SK-N-SH treated with all-trans-retinoic acid at 6 μM for 48 hours (cell line): ENCODE measurements at regions not wholly inside any gene's neighbourhood (a gene's known extent, or its start where the extent isn't known, plus 50 kb on each side); places are given as distances from the start of the nearest gene placed in this dataset.

ENCODE experiments used
- ATAC-seq: fragments of 200-7000 bp; cut with Tn5 transposase; 3 replicates; pipeline ENCODE4 v1.9.1; 2020; ENCODE audit warnings: mild to moderate bottlenecking, moderate library complexity
- ARNTL ChIP-seq: fragments of 450-650 bp; formaldehyde crosslinking; IDR thresholded peaks from 2 replicates; pipeline ENCODE4 v1.5.0; 2020; ENCODE audit warnings: low read depth, mild to moderate bottlenecking, moderate library complexity, borderline replicate concordance
- BACH2 ChIP-seq: fragments of 250-450 bp; sonication (Bioruptor Pico); IDR thresholded peaks from 2 replicates; pipeline ENCODE4 v1.9.0; 2021; ENCODE audit warnings: mild to moderate bottlenecking, borderline replicate concordance
- CREB5 ChIP-seq: fragments of 250-450 bp; sonication (Bioruptor Pico); IDR thresholded peaks from 2 replicates; pipeline ENCODE4 v1.5.1; 2020; ENCODE audit warnings: low read depth, mild to moderate bottlenecking, moderate library complexity
- CSDC2 ChIP-seq: fragments of 250-450 bp; sonication (Bioruptor Pico); IDR thresholded peaks from 2 replicates; pipeline ENCODE4 v1.5.0; 2020; ENCODE audit warnings: mild to moderate bottlenecking, moderate library complexity
- CSRNP3 ChIP-seq: fragments of 250-450 bp; sonication (Bioruptor Pico); IDR thresholded peaks from 2 replicates; pipeline ENCODE4 v1.5.1; 2021; ENCODE audit warnings: mild to moderate bottlenecking, moderate library complexity
- ESRRG ChIP-seq: fragments of 250-450 bp; sonication (Bioruptor Pico); IDR thresholded peaks from 2 replicates; pipeline ENCODE4 v1.6.1; 2021; ENCODE audit warnings: mild to moderate bottlenecking
- ISL1 ChIP-seq: fragments of 250-450 bp; sonication (Bioruptor Pico); IDR thresholded peaks from 2 replicates; pipeline ENCODE4 v2.1.2; 2022; ENCODE audit warnings: mild to moderate bottlenecking, moderate library complexity
- OSR1 ChIP-seq: fragments of 250-450 bp; sonication (Bioruptor Pico); IDR thresholded peaks from 2 replicates; pipeline ENCODE4 v1.8.0; 2022; ENCODE audit warnings: moderate library complexity, mild to moderate bottlenecking, inconsistent platforms
- PATZ1 ChIP-seq: fragments of 250-450 bp; sonication (Bioruptor Pico); IDR thresholded peaks from 2 replicates; pipeline ENCODE4 v1.8.0; 2020; ENCODE audit warnings: mild to moderate bottlenecking, moderate library complexity, borderline replicate concordance
- PPARA ChIP-seq: fragments of 250-450 bp; sonication (Bioruptor Pico); IDR thresholded peaks from 2 replicates; pipeline ENCODE4 v1.5.0; 2020; ENCODE audit warnings: mild to moderate bottlenecking, borderline replicate concordance
- RARB ChIP-seq: fragments of 250-450 bp; sonication (Bioruptor Pico); IDR thresholded peaks from 2 replicates; pipeline ENCODE4 v1.8.0; 2021; ENCODE audit warnings: mild to moderate bottlenecking, moderate library complexity
- SNAI2 ChIP-seq: fragments of 250-450 bp; sonication (Bioruptor Pico); IDR thresholded peaks from 2 replicates; pipeline ENCODE4 v1.5.0; 2020; ENCODE audit warnings: mild to moderate bottlenecking, moderate library complexity
- TCF4 ChIP-seq: fragments of 250-450 bp; sonication (Bioruptor Pico); IDR thresholded peaks from 2 replicates; pipeline ENCODE4 v1.8.0; 2021; ENCODE audit warnings: mild to moderate bottlenecking, moderate library complexity, borderline replicate concordance
- ZC3H10 ChIP-seq: fragments of 250-450 bp; sonication (Bioruptor Pico); IDR thresholded peaks from 2 replicates; pipeline ENCODE4 v1.5.1; 2021; ENCODE audit warnings: mild to moderate bottlenecking, moderate library complexity
- ZFP3 ChIP-seq: fragments of 250-450 bp; sonication (Bioruptor Pico); IDR thresholded peaks from 2 replicates; pipeline ENCODE4 v1.5.0; 2020; ENCODE audit warnings: mild to moderate bottlenecking, moderate library complexity
- ZFP30 ChIP-seq: fragments of 450-650 bp; formaldehyde crosslinking; IDR thresholded peaks from 2 replicates; pipeline ENCODE4 v1.5.0; 2022; ENCODE audit warnings: mild to moderate bottlenecking, moderate library complexity
- ZNF565 ChIP-seq: fragments of 450-650 bp; formaldehyde crosslinking; conservative IDR thresholded peaks from 2 replicates; pipeline ENCODE4 v1.5.0; 2020; ENCODE audit warnings: low read depth, mild to moderate bottlenecking, moderate library complexity
- ZNF70 ChIP-seq: fragments of 450-650 bp; formaldehyde crosslinking; IDR thresholded peaks from 2 replicates; pipeline ENCODE4 v1.5.0; 2020; ENCODE audit warnings: mild to moderate bottlenecking, moderate library complexity
- ZNF8 ChIP-seq: fragments of 450-650 bp; formaldehyde crosslinking; IDR thresholded peaks from 2 replicates; pipeline ENCODE4 v1.5.0; 2020; ENCODE audit warnings: mild to moderate bottlenecking, moderate library complexity
- TF ChIP-seq, protein P1 (sequence below): fragments of 250-450 bp; sonication (Bioruptor Pico); IDR thresholded peaks from 2 replicates; pipeline ENCODE4 v1.8.0; 2021; ENCODE audit warnings: low read depth, mild to moderate bottlenecking, moderate library complexity, borderline replicate concordance

- no peak for TF ChIP-seq RARB (CRISPR knock-in tag)
- no peak for TF ChIP-seq ZNF8 (CRISPR knock-in tag)
- no peak for TF ChIP-seq ESRRG (CRISPR knock-in tag)
- no peak for TF ChIP-seq SNAI2
- TF ChIP-seq CREB5 = no peak
- TF ChIP-seq OSR1 (CRISPR knock-in tag) = no peak
- TF ChIP-seq ZC3H10 (CRISPR knock-in tag) = no peak
- TF ChIP-seq CSRNP3 (CRISPR knock-in tag) = no peak
- TF ChIP-seq PATZ1 (CRISPR knock-in tag) = no peak
- TF ChIP-seq CSDC2 (CRISPR knock-in tag) = no peak
- TF ChIP-seq, all 23 proteins: peak for 0
- ATAC-seq = no peak
Measured at GRCh38 chr5:92923885-92924284, 657.1 kb downstream of the NR2F1-AS1 start.

DNA sequence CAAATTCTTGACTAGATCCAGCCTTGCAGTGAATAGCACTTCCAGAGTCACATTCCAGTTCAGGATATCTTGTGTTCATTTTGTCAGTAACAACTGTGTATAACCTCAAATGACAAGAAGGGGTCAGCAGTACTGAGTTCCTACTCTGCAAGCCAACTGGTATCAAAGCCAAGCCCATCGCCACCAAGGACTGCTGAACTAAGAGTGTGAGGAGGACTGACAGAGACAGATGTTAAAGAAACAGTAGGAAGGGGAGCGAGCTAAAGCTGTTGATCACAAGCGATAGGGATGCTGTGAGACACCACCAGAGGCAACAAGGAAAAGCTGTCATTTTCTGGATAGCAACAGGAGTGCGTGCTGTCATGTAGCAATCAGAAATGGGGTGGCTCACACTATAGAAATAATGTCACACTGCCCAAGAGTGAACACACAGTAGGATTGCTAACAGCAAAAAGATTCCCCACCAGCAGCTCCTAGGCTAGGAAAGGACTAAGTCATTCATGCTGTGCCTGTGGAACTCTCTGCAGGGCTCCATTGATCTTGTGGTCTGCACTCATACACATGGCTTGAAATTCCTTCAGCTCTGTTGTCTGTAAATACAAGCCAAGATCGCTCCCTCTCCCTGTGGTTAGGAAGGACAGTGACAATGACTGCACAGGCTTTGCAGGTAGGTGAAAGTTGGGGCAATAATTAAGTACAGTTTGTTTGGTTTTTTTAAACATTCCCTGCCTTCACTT lies 658.6 kb downstream of the NR2F1-AS1 start:
- TF ChIP-seq TCF4 (no peak), CSDC2 (CRISPR knock-in tag) (no peak), BACH2 (CRISPR knock-in tag) (no peak)
- no peak for ATAC-seq

- TF ChIP-seq ISL1 (CRISPR knock-in tag) (peak; percentile 35), RARB (CRISPR knock-in tag) (no peak)
Measured at GRCh38 chr5:92917044-92917443, 664.0 kb downstream of the NR2F1-AS1 start.

GRCh38 chr5:92916036-92916435 lies 665.0 kb downstream of the NR2F1-AS1 start:
- TF ChIP-seq, protein P1, sequence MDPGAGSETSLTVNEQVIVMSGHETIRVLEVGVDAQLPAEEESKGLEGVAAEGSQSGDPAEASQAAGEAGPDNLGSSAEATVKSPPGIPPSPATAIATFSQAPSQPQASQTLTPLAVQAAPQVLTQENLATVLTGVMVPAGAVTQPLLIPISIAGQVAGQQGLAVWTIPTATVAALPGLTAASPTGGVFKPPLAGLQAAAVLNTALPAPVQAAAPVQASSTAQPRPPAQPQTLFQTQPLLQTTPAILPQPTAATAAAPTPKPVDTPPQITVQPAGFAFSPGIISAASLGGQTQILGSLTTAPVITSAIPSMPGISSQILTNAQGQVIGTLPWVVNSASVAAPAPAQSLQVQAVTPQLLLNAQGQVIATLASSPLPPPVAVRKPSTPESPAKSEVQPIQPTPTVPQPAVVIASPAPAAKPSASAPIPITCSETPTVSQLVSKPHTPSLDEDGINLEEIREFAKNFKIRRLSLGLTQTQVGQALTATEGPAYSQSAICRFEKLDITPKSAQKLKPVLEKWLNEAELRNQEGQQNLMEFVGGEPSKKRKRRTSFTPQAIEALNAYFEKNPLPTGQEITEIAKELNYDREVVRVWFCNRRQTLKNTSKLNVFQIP (CRISPR knock-in tag) = no peak
- TF ChIP-seq ZFP3 (CRISPR knock-in tag) = no peak
- no peak for TF ChIP-seq ZC3H10 (CRISPR knock-in tag)
- no peak for TF ChIP-seq OSR1 (CRISPR knock-in tag)
- TF ChIP-seq ZNF8 (CRISPR knock-in tag) = no peak
- TF ChIP-seq CSDC2 (CRISPR knock-in tag) = no peak
- TF ChIP-seq ZNF565 (CRISPR knock-in tag) = no peak
- no peak for TF ChIP-seq ARNTL (CRISPR knock-in tag)
- TF ChIP-seq CSRNP3 (CRISPR knock-in tag) = no peak
- TF ChIP-seq BACH2 (CRISPR knock-in tag) = no peak
- no peak for TF ChIP-seq TCF4
- no peak for TF ChIP-seq ISL1 (CRISPR knock-in tag)
- no peak for TF ChIP-seq ZFP30 (CRISPR knock-in tag)
- no peak for TF ChIP-seq RARB (CRISPR knock-in tag)

More at GRCh38 chr5:92917044-92917443, 664.0 kb downstream of the NR2F1-AS1 start:
- ATAC-seq = no peak

DNA sequence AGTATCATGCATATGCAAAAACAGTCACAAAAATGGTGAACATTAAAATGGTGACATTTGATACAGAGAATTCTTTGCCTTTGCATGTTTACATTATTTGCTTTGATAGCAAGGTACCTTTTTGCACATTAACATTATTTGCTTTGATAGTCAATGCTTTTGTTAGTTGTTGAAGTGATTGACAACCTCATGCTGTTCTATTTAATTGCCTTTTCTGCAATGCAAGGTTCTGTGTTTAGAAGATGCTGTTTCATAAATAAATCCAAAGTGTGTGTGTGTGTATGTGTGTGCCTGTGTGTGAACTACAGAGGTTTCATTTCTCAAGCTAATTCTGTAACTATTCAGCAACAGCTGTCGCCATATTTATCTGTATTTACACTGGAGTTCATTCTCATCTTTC lies 668.7 kb downstream of the NR2F1-AS1 start:
- TF ChIP-seq ISL1 (CRISPR knock-in tag) (no peak), BACH2 (CRISPR knock-in tag) (no peak), ZNF70 (CRISPR knock-in tag) (no peak), PPARA (CRISPR knock-in tag) (no peak)
- no peak for ATAC-seq

More at GRCh38 chr5:92916036-92916435, 665.0 kb downstream of the NR2F1-AS1 start:
- ATAC-seq = no peak
